Left lung (tissue), 4 donors: ENCODE measurements at regions not wholly inside any gene's neighbourhood (a gene's known extent, or its start where the extent isn't known, plus 50 kb on each side); places are given as distances from the start of the nearest gene placed in this dataset.

ENCODE experiments used
- ATAC-seq: fragments of 200-7000 bp; cut with Tn5 transposase; one replicate; pipeline ENCODE4 v1.9.1; 2020; ENCODE audit warnings: moderate library complexity
- DNase-seq, 4 donors: peaks; one replicate each; pipeline ENCODE4 v3.0.0-alpha.2; 2013 to 2020
- H3K27ac ChIP-seq, 2 donors: fragments of 200-600 bp; sonication (generic) in 1 of 2; one replicate each; pipeline versions ENCODE4 v1.5.0 to v1.8.0; 2020 to 2021
- H3K27me3 ChIP-seq, 2 donors: fragments of 200-600 bp; sonication (generic) in 1 of 2; one replicate each; pipeline versions ENCODE4 v1.5.0 to v1.8.0; 2020 to 2021
- H3K36me3 ChIP-seq, 2 donors: fragments of 200-600 bp; sonication (generic) in 1 of 2; one replicate each; pipeline versions ENCODE4 v1.5.0 to v1.8.0; 2020 to 2021
- H3K4me1 ChIP-seq, 2 donors: fragments of 200-600 bp; one replicate each; pipeline ENCODE4 v1.8.0; 2021
- H3K4me3 ChIP-seq, 2 donors: fragments of 200-600 bp; sonication (generic) in 1 of 2; one replicate each; pipeline versions ENCODE4 v1.5.0 to v1.8.0; 2020 to 2021; ENCODE audit warnings: mild to moderate bottlenecking in 1 of 2
- H3K9me3 ChIP-seq, 2 donors: fragments of 200-600 bp; sonication (generic) in 1 of 2; one replicate each; pipeline versions ENCODE4 v1.5.0 to v1.8.0; 2020 to 2021
- intact Hi-C, 2 donors: fragments of 100-400 bp; cut with DNase I; formaldehyde crosslinking; loops; one replicate each; pipeline versions ENCODE4 v1.11.2 to v1.14.2; 2022
- TF ChIP-seq, protein P1 (sequence below), 2 donors: fragments of 200-600 bp; sonication (generic) in 1 of 2; IDR thresholded peaks; one replicate each; pipeline versions ENCODE4 v1.5.0 to v1.8.0; 2021; ENCODE audit warnings: antibody characterized with exemption in 2 of 2
- donor health status: DM: no; HTN: yes; CAD: no.
- donor health status: DM: no; HTN: no; CAD: no.

DNA sequence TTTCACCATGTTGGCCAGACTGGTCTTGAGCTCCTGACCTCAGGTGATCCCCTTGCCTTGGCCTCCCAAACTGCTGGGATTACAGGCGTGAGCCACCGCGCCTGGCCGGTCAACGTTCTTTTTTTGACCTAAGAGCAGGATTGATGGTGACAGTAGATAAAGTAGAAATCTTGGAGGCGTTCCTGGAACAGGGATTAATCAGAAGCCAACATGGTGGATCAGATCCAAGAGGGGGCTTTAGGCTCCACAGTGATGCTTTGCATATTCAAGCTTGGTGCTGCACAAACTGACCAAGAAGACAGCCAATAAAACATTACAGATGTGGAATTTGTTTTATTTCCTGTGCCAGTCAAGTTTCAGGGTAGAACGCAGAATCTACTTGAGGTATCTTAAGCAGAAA is 271.2 kb downstream of the FGF9 start:
- Histone ChIP-seq H3K4me3 (no peak overlapping the region), H3K9me3 (peaks cover 0 to 42% of the 10 kb centered on the region in 2 donors), H3K36me3 (no peaks in the 10 kb centered on the region), H3K4me1 (no peaks in the 10 kb centered on the region), H3K27ac (no peak overlapping the region), H3K27me3 (no peaks in the 10 kb centered on the region)
- TF ChIP-seq, protein P1, sequence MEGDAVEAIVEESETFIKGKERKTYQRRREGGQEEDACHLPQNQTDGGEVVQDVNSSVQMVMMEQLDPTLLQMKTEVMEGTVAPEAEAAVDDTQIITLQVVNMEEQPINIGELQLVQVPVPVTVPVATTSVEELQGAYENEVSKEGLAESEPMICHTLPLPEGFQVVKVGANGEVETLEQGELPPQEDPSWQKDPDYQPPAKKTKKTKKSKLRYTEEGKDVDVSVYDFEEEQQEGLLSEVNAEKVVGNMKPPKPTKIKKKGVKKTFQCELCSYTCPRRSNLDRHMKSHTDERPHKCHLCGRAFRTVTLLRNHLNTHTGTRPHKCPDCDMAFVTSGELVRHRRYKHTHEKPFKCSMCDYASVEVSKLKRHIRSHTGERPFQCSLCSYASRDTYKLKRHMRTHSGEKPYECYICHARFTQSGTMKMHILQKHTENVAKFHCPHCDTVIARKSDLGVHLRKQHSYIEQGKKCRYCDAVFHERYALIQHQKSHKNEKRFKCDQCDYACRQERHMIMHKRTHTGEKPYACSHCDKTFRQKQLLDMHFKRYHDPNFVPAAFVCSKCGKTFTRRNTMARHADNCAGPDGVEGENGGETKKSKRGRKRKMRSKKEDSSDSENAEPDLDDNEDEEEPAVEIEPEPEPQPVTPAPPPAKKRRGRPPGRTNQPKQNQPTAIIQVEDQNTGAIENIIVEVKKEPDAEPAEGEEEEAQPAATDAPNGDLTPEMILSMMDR (IDR thresholded peaks at IDR 0.05) = no peak
- ATAC-seq (no peak), DNase-seq (no peak)
- intact Hi-C loops = no loop called here

DNA sequence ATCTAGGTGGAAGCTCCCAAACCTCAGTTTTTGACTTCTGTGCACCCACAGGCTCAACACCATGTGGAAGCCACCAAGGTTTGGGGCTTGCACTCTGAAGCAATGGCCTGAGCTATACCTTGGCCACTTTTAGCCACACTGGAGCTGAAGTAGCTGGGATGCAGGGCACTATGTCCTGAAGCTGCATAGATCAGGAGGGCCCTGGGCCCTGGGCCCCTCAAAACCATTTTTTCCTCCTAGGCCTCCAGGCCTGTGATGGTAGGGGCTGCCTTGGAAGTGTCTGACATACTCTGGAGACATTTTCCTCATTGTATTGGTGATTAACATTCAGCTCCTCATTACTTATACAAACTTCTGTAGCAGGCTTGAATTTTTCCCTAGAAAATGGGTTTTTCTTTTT is 273.7 kb downstream of the FGF9 start:
- Histone ChIP-seq H3K4me3 (no peak overlapping the region), H3K27me3 (no peaks in the 10 kb centered on the region), H3K4me1 (no peaks in the 10 kb centered on the region), H3K9me3 (peaks cover 0 to 45% of the 10 kb centered on the region in 2 donors), H3K36me3 (no peaks in the 10 kb centered on the region), H3K27ac (no peak overlapping the region)
- DNase-seq (no peak), ATAC-seq (no peak)
- TF ChIP-seq, protein P1 (IDR thresholded peaks at IDR 0.05) = no peak
- intact Hi-C loops = no loop called here

DNA sequence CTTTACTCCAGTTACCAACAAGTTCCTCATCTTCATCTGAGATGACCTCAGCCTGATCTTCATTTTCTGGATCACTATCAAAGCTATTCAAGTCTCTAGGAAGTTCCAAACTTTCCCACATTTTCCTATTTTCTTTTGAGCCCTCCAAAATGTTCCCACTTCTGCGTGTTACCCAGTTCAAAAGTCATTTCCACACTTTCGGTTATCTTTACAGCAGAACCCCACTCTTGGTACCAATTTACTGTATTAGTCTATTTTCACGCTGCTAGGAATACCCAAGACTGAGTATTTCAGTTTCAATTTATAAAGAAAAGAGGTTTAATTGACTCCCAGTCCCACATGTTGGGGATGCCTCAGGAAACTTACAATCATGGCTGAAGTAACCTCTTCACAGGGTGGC is 274.3 kb downstream of the FGF9 start:
- TF ChIP-seq, protein P1 (IDR thresholded peaks at IDR 0.05) = no peak
- intact Hi-C loops = no loop called here
- Histone ChIP-seq H3K4me1 (no peaks in the 10 kb centered on the region), H3K27me3 (no peaks in the 10 kb centered on the region), H3K4me3 (no peak overlapping the region), H3K36me3 (no peaks in the 10 kb centered on the region), H3K27ac (no peak overlapping the region), H3K9me3 (peaks cover 0 to 45% of the 10 kb centered on the region in 2 donors)
- no peak for ATAC-seq
- no peak for DNase-seq

DNA sequence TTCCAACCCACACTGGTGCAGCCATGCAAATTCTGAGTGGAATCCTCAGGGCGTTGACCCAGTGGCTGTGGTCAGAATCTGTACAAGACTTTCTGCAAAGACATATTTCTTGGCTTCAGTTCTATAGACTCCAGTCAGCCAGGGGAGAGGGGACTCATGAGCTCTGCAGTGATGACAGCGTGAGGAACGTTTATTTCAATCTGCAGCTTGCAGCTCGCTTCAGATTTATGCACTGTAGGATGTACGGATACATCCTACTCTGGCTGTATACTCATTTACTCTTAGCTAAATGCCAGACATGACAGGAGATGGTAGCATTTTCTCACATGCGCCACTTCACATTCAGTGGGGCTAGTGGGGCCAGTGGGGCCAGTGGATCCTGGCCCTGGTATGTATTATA is 276.1 kb downstream of the FGF9 start:
- no peaks in the 10 kb centered on the region for H3K36me3 ChIP-seq
- intact Hi-C loops = no loop called here
- H3K4me3 ChIP-seq = no peak overlapping the region
- DNase-seq (no peak), ATAC-seq (no peak)
- no peaks in the 10 kb centered on the region for H3K4me1 ChIP-seq
- no peak overlapping the region for H3K27ac ChIP-seq
- TF ChIP-seq, protein P1 (IDR thresholded peaks at IDR 0.05) = no peak
- H3K27me3 ChIP-seq = no peaks in the 10 kb centered on the region
- H3K9me3 ChIP-seq = peaks cover 0 to 45% of the 10 kb centered on the region in 2 donors

DNA sequence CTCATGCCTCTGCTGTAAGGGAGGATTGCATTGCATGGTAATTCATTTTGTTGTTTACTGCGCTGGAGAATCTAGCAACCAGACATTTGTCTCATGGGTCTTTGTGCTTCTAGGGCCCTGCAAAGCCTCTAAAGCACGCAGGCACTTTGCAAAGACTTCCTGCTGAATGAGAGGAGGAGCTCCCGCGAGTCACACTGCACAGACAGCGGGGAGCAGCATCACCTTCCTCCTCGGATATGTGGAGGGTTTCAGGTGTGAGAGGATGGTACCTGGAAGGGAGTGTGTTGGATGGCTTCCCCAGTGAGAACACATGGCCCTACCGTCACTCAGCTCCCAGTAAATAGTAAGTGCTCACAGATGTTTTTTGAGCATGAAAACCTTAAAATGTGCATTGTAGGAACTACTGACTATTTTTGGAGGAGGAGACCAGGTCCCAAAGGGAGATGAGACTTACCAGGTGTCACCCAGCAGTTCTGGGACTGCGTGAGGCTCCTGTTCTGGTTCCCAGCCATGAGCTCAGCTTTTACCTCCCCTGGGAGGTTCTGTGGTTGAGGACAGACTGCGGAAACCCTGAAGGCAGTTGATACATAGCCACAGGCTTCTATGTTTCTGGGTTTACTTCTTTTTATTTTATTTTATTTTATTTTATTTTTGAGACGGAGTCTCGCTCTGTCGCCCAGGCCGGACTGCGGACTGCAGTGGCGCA is 278.0 kb downstream of the FGF9 start:
- no peak for DNase-seq
- Histone ChIP-seq H3K27me3 (no peaks in the 10 kb centered on the region), H3K4me1 (no peaks in the 10 kb centered on the region), H3K36me3 (no peaks in the 10 kb centered on the region), H3K9me3 (peaks cover 0 to 31% of the 10 kb centered on the region in 2 donors), H3K27ac (no peak overlapping the region), H3K4me3 (no peak overlapping the region)
- intact Hi-C loops = no loop called here
- no peak for ATAC-seq
- TF ChIP-seq, protein P1 (IDR thresholded peaks at IDR 0.05) = no peak
